H1 (cell line): ENCODE measurements at regions not wholly inside any gene's neighbourhood (a gene's known extent, or its start where the extent isn't known, plus 50 kb on each side); places are given as distances from the start of the nearest gene placed in this dataset.

Experiments
- CTCF ChIA-PET: fragments of 300-600 bp; sonication (Branson Sonifier 250); formaldehyde crosslinking; loops from one replicate; lab custom pipeline; 2021; ENCODE audit not compliant: partially characterized antibody; lab: Charles Lee
- POLR2A ChIA-PET: fragments of 300-600 bp; sonication (Branson Sonifier 250); formaldehyde crosslinking; loops from one replicate; lab custom pipeline; 2021; ENCODE audit warnings: inconsistent platforms; ENCODE audit not compliant: partially characterized antibody; lab: Charles Lee
- DNase-seq, 2 experiments: peaks; one replicate each; pipeline versions ENCODE4 v3.0.0 to v3.0.0-alpha.2; 2010 to 2022; ENCODE audit warnings: low spot score in 2 of 2, low read depth in 1 of 2, mixed read lengths in 1 of 2
- FAIRE-seq: peaks from 2 replicates; lab custom pipeline; 2011; peaks lifted over from hg19 to GRCh38; lab: Jason Lieb, UNC
- H2AFZ ChIP-seq: 2 replicates; pipeline ENCODE4 v1.8.1; 2012; ENCODE audit warnings: low read length, inconsistent platforms
- H2AK5ac ChIP-seq: 2 replicates; pipeline ENCODE4 v1.6.1; 2013; ENCODE audit warnings: low read depth, low read length
- H2BK120ac ChIP-seq: replicated peaks from 2 replicates; pipeline ENCODE3; 2013; ENCODE audit warnings: low read depth, low read length, inconsistent platforms
- H2BK12ac ChIP-seq: 2 replicates; pipeline ENCODE4 v1.6.1; 2013; ENCODE audit warnings: low read depth, low read length
- H2BK15ac ChIP-seq: 2 replicates; pipeline ENCODE4 v1.6.1; 2013; ENCODE audit warnings: low read length
- H2BK20ac ChIP-seq: 2 replicates; pipeline ENCODE4 v1.6.1; 2013; ENCODE audit warnings: low read length
- H2BK5ac ChIP-seq: 2 replicates; pipeline ENCODE4 v1.6.1; 2013; ENCODE audit warnings: low read depth, low read length
- H3K14ac ChIP-seq: 2 replicates; pipeline ENCODE4 v1.6.1; 2013; ENCODE audit warnings: inconsistent platforms; ENCODE audit not compliant: insufficient read length
- H3K18ac ChIP-seq: 2 replicates; pipeline ENCODE4 v1.6.1; 2013; ENCODE audit warnings: low read length; ENCODE audit errors: extremely low read depth
- H3K23ac ChIP-seq: 2 replicates; pipeline ENCODE4 v1.6.1; 2013; ENCODE audit warnings: inconsistent platforms; ENCODE audit not compliant: insufficient read length
- H3K23me2 ChIP-seq: 2 replicates; pipeline ENCODE4 v1.6.1; 2013; ENCODE audit warnings: low read depth, low read length
- H3K27ac ChIP-seq: 2 replicates; pipeline ENCODE4 v1.6.1; 2011; ENCODE audit warnings: low read depth, low read length, inconsistent platforms
- H3K27me3 ChIP-seq, 4 experiments: replicated peaks in 1 of 4; 1 replicate in 1 of 4; 2 replicates in 3 of 4; pipeline versions ENCODE4 v1.6.1 to v1.8.1; 2011 to 2013; ENCODE audit warnings: low read length in 3 of 4, mild to moderate bottlenecking in 3 of 4, inconsistent platforms in 2 of 4, mixed read lengths in 2 of 4, moderate library complexity in 1 of 4; ENCODE audit not compliant: control insufficient read depth in 3 of 4, insufficient read depth in 3 of 4; ENCODE audit errors: extremely low read depth in 1 of 4
- H3K36me3 ChIP-seq, 4 experiments: 2 replicates each; pipeline versions ENCODE4 v1.6.1 to v1.8.1; 2011 to 2013; ENCODE audit warnings: mild to moderate bottlenecking in 4 of 4, low read length in 3 of 4, moderate library complexity in 2 of 4, control low read depth in 1 of 4, inconsistent platforms in 1 of 4; ENCODE audit not compliant: insufficient read depth in 4 of 4, control insufficient read depth in 2 of 4
- H3K4ac ChIP-seq: replicated peaks from 2 replicates; pipeline ENCODE3; 2013; ENCODE audit warnings: low read length, low read depth, mixed read lengths, inconsistent platforms; ENCODE audit not compliant: insufficient read length
- H3K4me1 ChIP-seq, 4 experiments: replicated peaks in 1 of 4; 1 replicate in 1 of 4; 2 replicates in 3 of 4; pipeline versions ENCODE4 v1.6.1 to v1.8.1; 2011 to 2013; ENCODE audit warnings: low read length in 3 of 4, inconsistent platforms in 2 of 4, mixed read lengths in 1 of 4; ENCODE audit not compliant: insufficient read depth in 4 of 4, control insufficient read depth in 3 of 4
- H3K4me2 ChIP-seq, 2 experiments: 2 replicates each; pipeline versions ENCODE4 v1.6.1 to v1.8.1; 2011 to 2013; ENCODE audit warnings: low read depth in 2 of 2, low read length in 2 of 2, control low read depth in 1 of 2, inconsistent platforms in 1 of 2, mild to moderate bottlenecking in 1 of 2; ENCODE audit not compliant: insufficient read depth in 1 of 2
- H3K4me3 ChIP-seq, 4 experiments: fragments of 200-600, 300-600 bp in 1 of 4; sonication (generic), shearing (Covaris generic), sonication (Bioruptor Twin) in 1 of 4; 2 replicates each; pipeline versions ENCODE4 v1.5.1 to v1.8.1; 2011 to 2016; ENCODE audit warnings: low read length in 4 of 4, low read depth in 3 of 4, control low read depth in 2 of 4, inconsistent platforms in 2 of 4, mild to moderate bottlenecking in 2 of 4, mixed read lengths in 1 of 4, moderate library complexity in 1 of 4; ENCODE audit not compliant: insufficient read depth in 2 of 4; ENCODE audit errors: extremely low read depth in 1 of 4
- H3K56ac ChIP-seq: replicated peaks from 2 replicates; pipeline ENCODE3; 2013; ENCODE audit warnings: low read depth, mild to moderate bottlenecking, mixed read lengths, low read length, inconsistent platforms; ENCODE audit not compliant: insufficient read length
- H3K79me1 ChIP-seq: 2 replicates; pipeline ENCODE4 v1.6.1; 2013; ENCODE audit warnings: low read depth, low read length, control low read depth
- H3K79me2 ChIP-seq, 2 experiments: 2 replicates each; pipeline versions ENCODE4 v1.6.1 to v1.8.1; 2012 to 2013; ENCODE audit warnings: low read length in 2 of 2, mild to moderate bottlenecking in 2 of 2, inconsistent platforms in 1 of 2; ENCODE audit not compliant: insufficient read depth in 2 of 2, control insufficient read depth in 1 of 2
- H3K9ac ChIP-seq, 4 experiments: replicated peaks in 1 of 4; 1 replicate in 1 of 4; 2 replicates in 3 of 4; pipeline versions ENCODE4 v1.6.1 to v1.8.1; 2011 to 2013; ENCODE audit warnings: low read depth in 3 of 4, low read length in 3 of 4, control low read depth in 2 of 4, mild to moderate bottlenecking in 2 of 4, moderate library complexity in 2 of 4, inconsistent platforms in 1 of 4; ENCODE audit errors: extremely low read depth in 1 of 4
- H3K9me3 ChIP-seq, 2 experiments: 2 replicates each; pipeline versions ENCODE4 v1.6.1 to v1.8.1; 2012 to 2013; ENCODE audit warnings: mild to moderate bottlenecking in 2 of 2, moderate library complexity in 2 of 2, control low read depth in 1 of 2, inconsistent platforms in 1 of 2, low read depth in 1 of 2, low read length in 1 of 2, mixed read lengths in 1 of 2; ENCODE audit not compliant: insufficient read depth in 2 of 2
- H4K20me1 ChIP-seq, 2 experiments: replicated peaks in 1 of 2; 2 replicates each; pipeline versions ENCODE3 to v1.8.1; 2011 to 2013; ENCODE audit warnings: inconsistent platforms in 2 of 2, low read length in 2 of 2, mild to moderate bottlenecking in 1 of 2; ENCODE audit not compliant: insufficient read depth in 2 of 2, control insufficient read depth in 1 of 2
- H4K5ac ChIP-seq: 2 replicates; pipeline ENCODE4 v1.6.1; 2013; ENCODE audit warnings: low read length, low read depth, mixed read lengths, inconsistent platforms; ENCODE audit not compliant: insufficient read length
- H4K8ac ChIP-seq: 2 replicates; pipeline ENCODE4 v1.8.0; 2013; ENCODE audit warnings: mild to moderate bottlenecking, moderate library complexity, low read length, inconsistent platforms; ENCODE audit not compliant: insufficient read depth; ENCODE audit errors: extremely low read depth
- H4K91ac ChIP-seq: replicated peaks from 2 replicates; pipeline ENCODE3; 2013; ENCODE audit warnings: low read length, mixed read lengths, inconsistent platforms; ENCODE audit not compliant: insufficient read length
- BRCA1 ChIP-seq: IDR thresholded peaks from 2 replicates; pipeline ENCODE4 v1.6.1; 2012; ENCODE audit warnings: low read depth, low read length, improper control_type of control experiment
- CBX8 ChIP-seq: fragments of 300-800, 300-1000 bp; sonication (generic); IDR thresholded peaks from 2 replicates; pipeline ENCODE4 v1.7.1; 2016; ENCODE audit warnings: low read depth, low read length, borderline replicate concordance
- CHD1 ChIP-seq: IDR thresholded peaks from 2 replicates; pipeline ENCODE4 v1.6.1; 2012; ENCODE audit warnings: low read depth, low read length, improper control_type of control experiment
- EGR1 ChIP-seq: IDR thresholded peaks from 2 replicates; pipeline ENCODE4 v1.6.1; 2011; ENCODE audit warnings: low read depth, low read length, borderline replicate concordance
- GTF2F1 ChIP-seq: IDR thresholded peaks from 2 replicates; pipeline ENCODE4 v1.6.1; 2012; ENCODE audit warnings: low read depth, low read length, improper control_type of control experiment, borderline replicate concordance
- HDAC2 ChIP-seq, 2 experiments: fragments of 300-600 bp in 1 of 2; sonication (generic) in 1 of 2; IDR thresholded peaks; 2 replicates each; pipeline ENCODE4 v1.6.1; 2011 to 2012; ENCODE audit warnings: low read depth in 2 of 2, low read length in 2 of 2, mild to moderate bottlenecking in 2 of 2, moderate library complexity in 2 of 2, borderline replicate concordance in 1 of 2, inconsistent platforms in 1 of 2
- JUN ChIP-seq: IDR thresholded peaks from 2 replicates; pipeline ENCODE4 v1.6.1; 2011; ENCODE audit warnings: low read depth, mild to moderate bottlenecking, improper control_type of control experiment, low read length
- JUND ChIP-seq: IDR thresholded peaks from 2 replicates; pipeline ENCODE4 v1.6.1; 2011; ENCODE audit warnings: mild to moderate bottlenecking, improper control_type of control experiment, low read length
- KDM5A ChIP-seq: fragments of 200-600 bp; IDR thresholded peaks from 2 replicates; pipeline ENCODE4 v1.7.1; 2012; ENCODE audit warnings: mild to moderate bottlenecking, low read length, inconsistent platforms, mixed read lengths
- SAP30 ChIP-seq: fragments of 300-600 bp; sonication (generic); IDR thresholded peaks from 2 replicates; pipeline ENCODE4 v1.7.1; 2012; ENCODE audit warnings: low read length, moderate library complexity, mild to moderate bottlenecking, inconsistent platforms; ENCODE audit not compliant: insufficient read depth, insufficient replicate concordance
- SIN3A ChIP-seq, 2 experiments: IDR thresholded peaks in 1 of 2; conservative IDR thresholded peaks in 1 of 2; 2 replicates each; pipeline ENCODE4 v1.6.1; 2011 to 2012; ENCODE audit warnings: low read length in 2 of 2, improper control_type of control experiment in 1 of 2, low read depth in 1 of 2, mild to moderate bottlenecking in 1 of 2
- SP4 ChIP-seq: IDR thresholded peaks from 2 replicates; pipeline ENCODE4 v1.6.1; 2012; ENCODE audit warnings: low read length, inconsistent platforms
- YY1 ChIP-seq: IDR thresholded peaks from 2 replicates; pipeline ENCODE4 v1.6.1; 2011; ENCODE audit warnings: low read depth, mild to moderate bottlenecking, low read length
- WGBS, 2 experiments: shearing (Covaris generic) in 1 of 2; methylation state at CpG; one replicate each; pipeline versions ENCODE4 v1.1.6 to v1.1.7; 2013 to 2015; ENCODE audit warnings: low lambda C conversion rate in 2 of 2, mixed read lengths in 2 of 2, inconsistent platforms in 1 of 2, low coverage in 1 of 2, missing lambda C conversion rate in 1 of 2; ENCODE audit not compliant: insufficient replicate concordance in 2 of 2, insufficient coverage in 1 of 2, insufficient read length in 1 of 2; ENCODE audit errors: extremely low coverage in 1 of 2, missing lambda C conversion rate in 1 of 2; 5-methylcytosine and 5-hydroxymethylcytosine counted together
- TF ChIP-seq, protein P1 (sequence below): IDR thresholded peaks from 2 replicates; pipeline ENCODE4 v1.6.1; 2012; ENCODE audit warnings: inconsistent platforms

DNA sequence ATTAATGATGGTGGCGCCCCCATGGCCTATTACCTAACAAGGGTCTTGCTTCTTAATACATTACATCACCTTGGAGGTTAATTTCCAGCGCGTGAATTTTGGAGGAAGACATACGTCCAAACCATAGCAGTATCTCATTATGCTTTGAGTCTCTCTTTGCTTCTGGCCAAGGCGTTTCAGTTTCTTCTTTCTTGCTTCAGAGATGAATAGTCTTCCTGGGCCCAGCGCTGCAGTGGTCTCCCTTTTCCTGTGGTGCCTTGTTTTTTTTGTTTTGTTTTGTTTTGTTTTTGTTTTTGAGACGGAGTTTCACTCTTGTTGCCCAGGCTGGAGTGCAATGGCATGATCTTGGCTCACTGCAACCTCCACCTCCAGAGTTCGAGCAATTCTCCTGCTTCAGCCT, 268.4 kb downstream of the SOX4 start:
- no peaks in the 10 kb centered on the region for H3K23me2 ChIP-seq
- H4K20me1 ChIP-seq: peaks cover 0 to 4% of the 10 kb centered on the region in 2 experiments
- no peak overlapping the region for H2AFZ ChIP-seq
- H3K14ac ChIP-seq: no peak overlapping the region
- H3K23ac ChIP-seq: no peak overlapping the region
- H3K9ac ChIP-seq: no peak overlapping the region
- H3K79me2 ChIP-seq: peaks cover 0 to 50% of the 10 kb centered on the region in 2 experiments; a peak in 3 of 4 replicates
- H4K8ac ChIP-seq: no peak overlapping the region
- TF ChIP-seq EGR1: no peak
- TF ChIP-seq YY1: no peak
- TF ChIP-seq CBX8: no peak
- no peak for TF ChIP-seq SP4
- TF ChIP-seq JUN: no peak
- TF ChIP-seq CHD1: no peak
- TF ChIP-seq BRCA1: no peak
- no peak for TF ChIP-seq SAP30
- TF ChIP-seq SIN3A (conservative IDR thresholded peaks at IDR 0.05 in 1 of 2, IDR thresholded peaks at IDR 0.05 in 1 of 2; ENCODE audit: low read depth in 1 of 2, low read length in 2 of 2): no peak
- TF ChIP-seq, protein P1, sequence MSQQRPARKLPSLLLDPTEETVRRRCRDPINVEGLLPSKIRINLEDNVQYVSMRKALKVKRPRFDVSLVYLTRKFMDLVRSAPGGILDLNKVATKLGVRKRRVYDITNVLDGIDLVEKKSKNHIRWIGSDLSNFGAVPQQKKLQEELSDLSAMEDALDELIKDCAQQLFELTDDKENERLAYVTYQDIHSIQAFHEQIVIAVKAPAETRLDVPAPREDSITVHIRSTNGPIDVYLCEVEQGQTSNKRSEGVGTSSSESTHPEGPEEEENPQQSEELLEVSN: no peak
- no peak for TF ChIP-seq HDAC2 (IDR thresholded peaks at IDR 0.05; ENCODE audit: borderline replicate concordance in 1 of 2, low read depth in 2 of 2, low read length in 2 of 2)
- no peak for TF ChIP-seq JUND
- no peak for TF ChIP-seq KDM5A
- TF ChIP-seq GTF2F1: no peak
- no peak overlapping the region for H3K27ac ChIP-seq
- H2BK15ac ChIP-seq: no peak overlapping the region
- H3K4me3 ChIP-seq: no peak overlapping the region
- H2BK20ac ChIP-seq: no peak overlapping the region
- FAIRE-seq (no peak), DNase-seq (no peak)
- no peak overlapping the region for H4K5ac ChIP-seq
- H3K27me3 ChIP-seq: no peaks in the 10 kb centered on the region
- H3K36me3 ChIP-seq: no peaks in the 10 kb centered on the region; a peak in 1 of 8 replicates
- CTCF ChIA-PET: no interaction called here
- no peaks in the 10 kb centered on the region for H3K9me3 ChIP-seq
- H3K18ac ChIP-seq: no peak overlapping the region
- WGBS, 2 experiments: 97% methylated on average over 8 of the region's 8 CpGs; no CpG with 5 or more reads in 1 of the 2 experiments
- H2BK5ac ChIP-seq: no peak overlapping the region
- no peak overlapping the region for H3K4ac ChIP-seq
- no peak overlapping the region for H2BK12ac ChIP-seq
- no peak overlapping the region for H4K91ac ChIP-seq
- no peak overlapping the region for H3K56ac ChIP-seq
- no peaks in the 10 kb centered on the region for H3K4me1 ChIP-seq
- H3K79me1 ChIP-seq: no peaks in the 10 kb centered on the region; the same call in 1 of the 2 replicates
- no peak overlapping the region for H2AK5ac ChIP-seq
- POLR2A ChIA-PET: no interaction called here
- H2BK120ac ChIP-seq: no peak overlapping the region
- H3K4me2 ChIP-seq: no peak overlapping the region
